ENCODE measurements at regions not wholly inside any gene's neighbourhood (a gene's known extent, or its start where the extent isn't known, plus 50 kb on each side); places are given as distances from the start of the nearest gene placed in this dataset.

DNA sequence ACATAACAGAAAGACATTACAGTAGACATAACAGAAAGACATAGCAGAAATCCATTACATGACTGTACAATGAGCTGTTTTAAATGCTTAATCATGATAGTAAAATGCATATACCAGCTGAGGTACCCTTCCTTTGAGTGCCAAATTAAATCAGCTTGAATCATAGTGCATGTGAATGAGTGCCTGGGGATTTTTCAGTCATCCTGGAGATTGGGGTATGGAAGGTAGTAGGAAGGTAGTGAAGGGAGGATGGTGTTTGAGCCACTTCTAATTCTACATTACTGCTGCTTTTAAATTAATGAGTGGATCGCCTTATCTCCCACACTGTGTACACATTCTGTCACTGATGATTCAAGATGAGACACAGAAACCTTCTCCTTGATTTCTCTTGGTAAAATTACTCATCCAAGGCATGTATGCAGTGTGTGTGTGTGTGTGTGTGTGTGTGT is 534.2 kb downstream of the LRFN5 start:
- ATAC-seq (no peak), DNase-seq (no peak)
- Histone ChIP-seq H3K27me3 (no peaks in the 10 kb centered on the region), H3K9me3 (no peaks in the 10 kb centered on the region), H3K4me3 (no peak overlapping the region), H3K36me3 (no peaks in the 10 kb centered on the region), H3K4me1 (no peaks in the 10 kb centered on the region), H3K27ac (no peak overlapping the region)
- intact Hi-C loops (cut with DNase I; ENCODE audit: low total_unique reads): no loop called here
- in situ Hi-C loops (cut with MboI; ENCODE audit: low sequenced_read_pairs in 4 of 4): no loop called here
- TF ChIP-seq, protein P1, sequence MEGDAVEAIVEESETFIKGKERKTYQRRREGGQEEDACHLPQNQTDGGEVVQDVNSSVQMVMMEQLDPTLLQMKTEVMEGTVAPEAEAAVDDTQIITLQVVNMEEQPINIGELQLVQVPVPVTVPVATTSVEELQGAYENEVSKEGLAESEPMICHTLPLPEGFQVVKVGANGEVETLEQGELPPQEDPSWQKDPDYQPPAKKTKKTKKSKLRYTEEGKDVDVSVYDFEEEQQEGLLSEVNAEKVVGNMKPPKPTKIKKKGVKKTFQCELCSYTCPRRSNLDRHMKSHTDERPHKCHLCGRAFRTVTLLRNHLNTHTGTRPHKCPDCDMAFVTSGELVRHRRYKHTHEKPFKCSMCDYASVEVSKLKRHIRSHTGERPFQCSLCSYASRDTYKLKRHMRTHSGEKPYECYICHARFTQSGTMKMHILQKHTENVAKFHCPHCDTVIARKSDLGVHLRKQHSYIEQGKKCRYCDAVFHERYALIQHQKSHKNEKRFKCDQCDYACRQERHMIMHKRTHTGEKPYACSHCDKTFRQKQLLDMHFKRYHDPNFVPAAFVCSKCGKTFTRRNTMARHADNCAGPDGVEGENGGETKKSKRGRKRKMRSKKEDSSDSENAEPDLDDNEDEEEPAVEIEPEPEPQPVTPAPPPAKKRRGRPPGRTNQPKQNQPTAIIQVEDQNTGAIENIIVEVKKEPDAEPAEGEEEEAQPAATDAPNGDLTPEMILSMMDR (IDR thresholded peaks at IDR 0.05 in 4 of 5, conservative IDR thresholded peaks at IDR 0.05 in 1 of 5): no peak
- no peak for TF ChIP-seq POLR2A (IDR thresholded peaks at IDR 0.05)

DNA sequence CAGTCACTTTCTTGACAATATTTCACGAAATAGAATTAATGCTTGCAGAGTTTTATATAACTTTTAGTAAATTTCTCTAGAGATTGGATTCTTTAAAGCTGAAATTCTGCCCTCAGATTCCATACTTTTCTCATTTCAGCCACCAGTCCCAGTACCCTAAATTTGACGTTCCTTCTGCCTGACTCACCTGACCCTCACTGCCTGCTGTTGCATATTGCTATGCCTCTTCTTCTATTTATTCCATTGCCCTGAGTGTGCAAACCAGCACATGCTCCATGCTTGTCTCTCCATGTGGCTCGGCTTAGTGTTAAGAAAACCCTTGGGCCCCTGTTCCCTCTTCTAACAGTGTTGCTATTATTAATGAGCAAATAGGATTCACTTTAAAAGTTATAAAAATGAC is 533.3 kb downstream of the LRFN5 start:
- Histone ChIP-seq H3K4me1 (no peaks in the 10 kb centered on the region), H3K27me3 (no peaks in the 10 kb centered on the region), H3K9me3 (no peaks in the 10 kb centered on the region), H3K27ac (no peak overlapping the region), H3K36me3 (no peaks in the 10 kb centered on the region), H3K4me3 (no peak overlapping the region)
- DNase-seq: no peak
- intact Hi-C loops (cut with DNase I; ENCODE audit: low total_unique reads): no loop called here
- no peak for TF ChIP-seq POLR2A (IDR thresholded peaks at IDR 0.05)
- TF ChIP-seq, protein P1 (IDR thresholded peaks at IDR 0.05 in 4 of 5, conservative IDR thresholded peaks at IDR 0.05 in 1 of 5): no peak
- no peak for ATAC-seq
- in situ Hi-C loops (cut with MboI; ENCODE audit: low sequenced_read_pairs in 4 of 4): no loop called here

DNA sequence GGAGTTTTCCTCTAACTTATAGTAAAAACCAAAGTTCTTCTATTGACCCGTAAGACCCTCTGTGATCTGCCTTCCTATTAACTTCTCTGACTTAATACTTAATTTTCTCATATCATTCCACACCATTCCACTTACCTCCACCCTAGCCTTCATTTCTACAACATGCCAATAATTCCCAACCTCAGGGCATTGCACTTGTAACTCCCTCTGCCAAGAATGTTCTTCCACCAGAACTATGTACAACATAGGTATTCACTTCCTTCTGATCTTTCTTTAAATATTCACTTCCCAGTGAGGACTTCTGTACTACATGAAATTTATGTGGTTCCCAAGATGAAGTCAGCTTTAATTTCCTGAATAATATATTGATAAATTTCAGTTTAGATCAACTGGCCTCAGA is 531.7 kb downstream of the LRFN5 start:
- TF ChIP-seq, protein P1 (IDR thresholded peaks at IDR 0.05 in 4 of 5, conservative IDR thresholded peaks at IDR 0.05 in 1 of 5): no peak
- TF ChIP-seq POLR2A (IDR thresholded peaks at IDR 0.05): no peak
- intact Hi-C loops (cut with DNase I; ENCODE audit: low total_unique reads) (no loop called here), in situ Hi-C loops (cut with MboI; ENCODE audit: low sequenced_read_pairs in 4 of 4) (no loop called here)
- no peak for DNase-seq
- Histone ChIP-seq H3K36me3 (no peaks in the 10 kb centered on the region), H3K27me3 (no peaks in the 10 kb centered on the region), H3K4me3 (no peak overlapping the region), H3K9me3 (no peaks in the 10 kb centered on the region), H3K4me1 (no peaks in the 10 kb centered on the region), H3K27ac (no peak overlapping the region)
- no peak for ATAC-seq

DNA sequence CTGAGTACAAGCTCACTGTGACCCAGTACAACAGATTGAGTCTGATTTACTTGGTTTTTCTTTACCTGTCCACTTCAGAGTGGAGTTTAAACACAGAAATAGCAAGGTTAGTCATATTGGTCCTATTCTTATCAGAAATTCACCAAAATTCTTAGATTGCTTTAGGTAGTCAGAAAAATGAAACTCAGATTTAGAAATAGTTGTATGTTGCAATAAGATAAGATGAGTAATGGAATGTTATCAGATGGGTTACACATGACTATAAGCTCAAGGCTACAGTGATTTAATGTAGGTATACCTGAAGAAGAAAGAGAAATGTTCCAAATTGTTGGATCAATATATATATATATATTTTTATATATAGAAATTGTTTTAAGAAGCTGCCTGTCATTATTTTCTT is 524.1 kb downstream of the LRFN5 start:
- no peak overlapping the region for H3K27ac ChIP-seq
- in situ Hi-C loops (cut with MboI; ENCODE audit: low sequenced_read_pairs in 4 of 4): no loop called here
- TF ChIP-seq POLR2A (IDR thresholded peaks at IDR 0.05): no peak
- TF ChIP-seq, protein P1 (IDR thresholded peaks at IDR 0.05 in 4 of 5, conservative IDR thresholded peaks at IDR 0.05 in 1 of 5): no peak

DNA sequence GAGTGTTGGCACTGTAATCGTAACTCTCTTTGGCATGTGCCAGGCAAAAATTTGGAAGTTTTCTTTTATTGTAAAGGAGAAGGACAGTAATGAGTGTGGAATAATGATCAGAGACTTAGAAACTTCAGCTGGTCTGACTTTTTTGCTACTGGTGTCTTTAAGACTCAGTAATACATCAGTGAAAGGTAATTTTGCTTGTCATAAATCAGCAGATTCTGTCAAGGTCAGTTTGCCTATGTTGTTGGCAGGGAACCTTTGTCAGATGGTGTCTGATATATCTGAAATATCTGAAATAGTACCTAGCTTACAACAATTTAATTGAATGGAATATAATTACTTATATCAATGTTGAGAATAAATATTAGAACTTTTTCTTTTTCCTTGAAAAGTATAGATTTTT is 516.9 kb downstream of the LRFN5 start:
- H3K27me3 ChIP-seq: no peaks in the 10 kb centered on the region
- H3K4me1 ChIP-seq: no peaks in the 10 kb centered on the region
- TF ChIP-seq, protein P1 (IDR thresholded peaks at IDR 0.05 in 4 of 5, conservative IDR thresholded peaks at IDR 0.05 in 1 of 5): no peak
- TF ChIP-seq POLR2A (IDR thresholded peaks at IDR 0.05): no peak
- H3K27ac ChIP-seq: no peak overlapping the region
- H3K9me3 ChIP-seq: no peaks in the 10 kb centered on the region
- no peaks in the 10 kb centered on the region for H3K36me3 ChIP-seq
- intact Hi-C loops (cut with DNase I; ENCODE audit: low total_unique reads): no loop called here
- ATAC-seq (no peak), DNase-seq (no peak)
- no peak overlapping the region for H3K4me3 ChIP-seq
- in situ Hi-C loops (cut with MboI; ENCODE audit: low sequenced_read_pairs in 4 of 4): no loop called here

More for the DNA sequence above, 524.1 kb downstream of the LRFN5 start:
- H3K27me3 ChIP-seq: no peaks in the 10 kb centered on the region
- intact Hi-C loops (cut with DNase I; ENCODE audit: low total_unique reads): no loop called here
- ATAC-seq: no peak
- no peaks in the 10 kb centered on the region for H3K4me1 ChIP-seq
- no peaks in the 10 kb centered on the region for H3K9me3 ChIP-seq
- DNase-seq: no peak
- H3K36me3 ChIP-seq: no peaks in the 10 kb centered on the region
- H3K4me3 ChIP-seq: no peak overlapping the region

Measured in gastrocnemius medialis (tissue), 4 donors.